ENCODE measurements at regions not wholly inside any gene's neighbourhood (a gene's known extent, or its start where the extent isn't known, plus 50 kb on each side); places are given as distances from the start of the nearest gene placed in this dataset. TPM values are rescaled to one million over a fixed set of nuclear protein-coding genes. Genes with fewer than 3 reads are reported as not detected.

Small RNA genes lying in the stretch of these regions (small RNA-seq; reads per million reads assigned to genes)
- gene RF01848 (ENCODE audit: low replicate concordance), result not detected

Data from GM23338 (cell line).